Right forelimb (tissue), 1 donor: ENCODE measurements at regions not wholly inside any gene's neighbourhood (a gene's known extent, or its start where the extent isn't known, plus 50 kb on each side); places are given as distances from the start of the nearest gene placed in this dataset.
"Not testable (repeated sequence)": the region's sequence is repeated elsewhere in the genome, so short reads cannot be mapped to it uniquely, and the experiment has no call there.

Experiments
- DNase-seq: peaks from one replicate; pipeline ENCODE4 v3.0.0-alpha.2; 2018

GRCh38 chr4:141541851-141542250, 94.5 kb upstream of the IL15 start:
- DNase-seq = no peak

DNA sequence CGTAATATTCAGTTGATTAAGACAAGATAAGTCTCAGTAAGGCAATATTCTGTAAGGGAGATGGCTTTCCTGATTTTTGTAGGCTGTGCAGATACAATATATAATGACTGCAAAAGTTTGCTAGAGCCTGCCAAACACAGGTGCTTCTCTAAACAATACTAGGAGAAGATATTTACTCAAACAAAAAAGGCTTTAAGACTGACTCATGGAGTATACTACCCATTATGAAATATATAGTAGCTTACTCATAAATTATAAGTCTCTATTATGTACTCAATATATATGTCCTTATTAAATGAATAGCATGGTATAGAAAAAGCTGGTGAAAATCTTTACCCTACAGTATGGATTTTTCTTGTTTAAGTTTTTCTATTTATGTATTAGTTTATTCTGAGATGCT, 93.2 kb upstream of the IL15 start:
- DNase-seq = no peak

- no peak for DNase-seq
These were observed 92.7 kb upstream of the IL15 start for GRCh38 chr4:141543706-141544105.

GRCh38 chr4:141548791-141549190, 87.6 kb upstream of the IL15 start:
- no peak for DNase-seq

- DNase-seq = no peak
These were observed 76.3 kb upstream of the IL15 start for GRCh38 chr4:141560056-141560455.

GRCh38 chr4:141562649-141563048, 73.7 kb upstream of the IL15 start:
- DNase-seq = no peak

GRCh38 chr4:141563723-141564122, 72.7 kb upstream of the IL15 start:
- DNase-seq = no peak

DNA sequence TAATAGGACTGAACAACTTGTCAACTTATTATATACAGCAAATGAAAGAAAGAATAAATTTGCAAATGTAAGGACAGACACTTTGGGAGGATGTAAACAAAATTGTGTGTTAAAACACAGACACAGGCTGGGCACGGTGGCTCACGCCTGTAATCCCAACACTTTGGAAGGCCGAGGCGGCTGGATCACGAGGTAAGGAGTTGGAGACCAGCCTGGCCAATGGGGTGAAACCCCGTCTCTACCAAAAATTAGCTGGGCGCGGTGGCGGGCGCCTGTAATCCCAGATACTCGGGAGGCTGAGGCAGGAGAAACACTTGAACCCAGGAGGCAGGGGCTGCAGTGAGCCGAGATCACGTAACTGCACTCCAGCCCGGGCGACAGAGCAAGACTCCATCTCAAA, 71.4 kb upstream of the IL15 start:
- not testable (repeated sequence) for DNase-seq

GRCh38 chr4:141565379-141566089, 70.8 kb upstream of the IL15 start:
- DNase-seq = no peak

DNA sequence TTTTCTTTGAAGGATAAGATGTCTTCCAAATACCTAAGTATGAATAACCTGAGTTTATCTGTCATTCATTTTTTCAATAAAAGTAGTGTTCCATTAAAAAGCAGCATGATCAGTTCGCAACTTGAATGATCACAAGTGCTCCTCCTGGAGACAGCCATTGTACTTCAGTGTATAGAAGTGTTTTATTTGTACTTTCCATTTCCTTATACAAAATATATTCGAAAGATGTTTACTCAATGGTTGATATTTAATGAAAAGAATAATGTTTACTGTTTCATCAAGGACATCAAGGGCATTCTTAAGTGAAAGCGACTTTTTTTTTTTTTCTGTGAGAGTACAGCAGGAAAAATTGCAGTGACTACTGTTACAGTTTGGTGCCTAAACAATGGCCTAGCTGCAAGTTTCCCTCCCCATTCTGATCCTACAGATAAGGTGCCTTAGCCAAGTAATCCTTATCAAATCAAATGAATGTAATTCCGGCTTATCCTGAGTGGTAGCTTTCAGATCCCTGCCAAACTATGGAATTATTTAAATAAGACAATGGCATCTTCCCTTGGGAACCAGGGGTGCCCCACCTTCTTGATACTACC, 69.0 kb upstream of the IL15 start:
- no peak for DNase-seq

DNA sequence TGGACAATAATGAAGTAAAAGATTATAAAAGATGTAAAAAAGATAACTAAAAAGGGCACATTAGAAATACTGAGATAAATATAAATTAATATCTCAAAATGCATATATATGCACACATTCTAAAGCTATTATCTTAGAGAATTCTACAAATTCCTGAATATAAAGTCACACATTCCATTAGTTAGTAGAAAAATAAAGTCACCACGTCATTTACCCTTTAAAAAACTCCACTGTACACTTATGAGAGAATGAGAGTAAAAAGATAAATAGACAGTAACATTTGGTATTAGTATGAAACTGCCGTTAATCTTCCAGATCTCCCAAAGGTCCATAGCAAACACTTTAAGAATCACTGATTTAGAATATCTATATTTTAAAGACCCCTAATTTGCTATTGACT, 67.2 kb upstream of the IL15 start:
- DNase-seq = no peak

- no peak for DNase-seq
These were observed 66.1 kb upstream of the IL15 start for GRCh38 chr4:141570290-141570689.

GRCh38 chr4:141571362-141571761, 65.0 kb upstream of the IL15 start:
- DNase-seq = no peak

DNA sequence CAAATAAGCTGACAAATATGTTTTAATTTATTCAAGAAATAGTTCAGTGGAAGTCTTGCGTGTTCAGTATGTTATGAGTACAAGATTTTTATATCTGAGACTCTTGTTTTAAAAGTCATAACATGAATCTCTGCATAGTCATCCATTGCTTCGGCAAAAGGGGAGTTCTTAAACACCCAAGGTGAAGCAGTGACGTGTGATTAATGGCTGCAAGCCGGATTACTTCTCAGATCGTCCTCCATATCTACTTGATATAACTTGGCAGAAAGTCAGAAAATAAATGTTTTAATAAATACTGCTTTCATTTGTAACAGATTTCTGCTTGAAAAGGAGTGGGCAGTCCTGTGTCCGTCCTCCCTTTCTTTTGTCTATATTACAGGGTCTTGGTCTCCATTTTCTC, 64.6 kb upstream of the IL15 start:
- DNase-seq = no peak

DNA sequence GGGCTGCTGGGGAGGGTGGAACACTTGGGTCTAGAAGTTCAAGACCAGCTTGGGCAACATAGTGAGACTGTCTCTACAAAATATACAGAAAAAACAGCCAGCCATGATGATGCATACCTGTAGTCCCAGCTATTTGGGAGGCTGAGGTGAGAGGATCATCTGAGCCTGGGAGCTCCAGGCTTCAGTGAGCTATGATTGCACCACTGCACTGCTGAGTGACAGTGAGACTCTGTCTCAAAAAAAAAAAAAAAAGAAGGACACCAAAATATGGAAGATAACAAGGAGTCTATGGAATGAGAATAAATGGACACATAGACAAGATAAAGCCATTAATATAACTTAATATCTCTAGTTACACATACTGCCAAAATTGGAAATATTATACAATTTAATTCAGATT, 62.7 kb upstream of the IL15 start:
- no peak for DNase-seq

DNA sequence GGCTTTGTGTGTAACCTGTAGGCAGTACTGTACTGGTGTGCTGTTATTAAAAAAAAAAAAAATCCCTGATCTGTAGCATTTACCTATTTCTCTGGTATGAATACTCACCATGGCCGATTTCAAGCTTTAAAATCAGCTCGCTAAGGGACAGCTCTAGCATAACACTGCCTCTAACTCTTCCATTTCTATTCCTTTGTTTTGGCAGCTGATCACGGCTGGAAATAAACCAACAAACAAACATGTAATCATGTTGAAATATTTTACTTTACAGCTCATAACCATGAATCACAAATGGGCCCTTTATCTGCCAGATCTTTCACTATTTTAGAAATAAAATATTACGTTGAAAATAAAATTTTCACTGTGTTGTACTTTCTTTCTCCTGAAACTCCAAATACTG, 60.5 kb upstream of the IL15 start:
- no peak for DNase-seq

DNA sequence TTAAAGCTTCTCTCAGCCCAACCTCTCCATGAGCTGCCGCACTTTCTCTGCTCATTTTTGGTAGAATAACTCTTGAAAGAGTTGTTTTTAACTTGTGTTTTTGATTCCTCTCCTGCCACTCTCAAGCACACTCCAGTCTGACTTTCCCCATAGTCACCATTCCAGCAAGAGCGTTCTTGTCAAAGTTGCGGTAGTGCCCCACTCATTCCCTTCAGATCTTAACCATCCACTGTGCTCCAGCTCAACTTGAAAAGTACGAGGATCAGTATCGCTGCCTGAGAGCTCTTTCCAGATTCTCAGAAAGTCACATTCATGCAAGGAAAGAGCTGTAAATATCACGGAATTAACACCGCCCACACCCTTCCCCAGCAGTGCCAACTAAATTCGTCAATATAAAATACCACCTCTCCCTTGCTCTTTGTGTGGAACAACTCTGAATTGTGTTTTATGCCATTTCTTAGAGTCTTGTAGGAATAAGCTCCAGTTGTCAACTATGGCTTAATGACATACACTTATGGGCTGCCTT, 59.7 kb upstream of the IL15 start:
- no peak for DNase-seq

DNA sequence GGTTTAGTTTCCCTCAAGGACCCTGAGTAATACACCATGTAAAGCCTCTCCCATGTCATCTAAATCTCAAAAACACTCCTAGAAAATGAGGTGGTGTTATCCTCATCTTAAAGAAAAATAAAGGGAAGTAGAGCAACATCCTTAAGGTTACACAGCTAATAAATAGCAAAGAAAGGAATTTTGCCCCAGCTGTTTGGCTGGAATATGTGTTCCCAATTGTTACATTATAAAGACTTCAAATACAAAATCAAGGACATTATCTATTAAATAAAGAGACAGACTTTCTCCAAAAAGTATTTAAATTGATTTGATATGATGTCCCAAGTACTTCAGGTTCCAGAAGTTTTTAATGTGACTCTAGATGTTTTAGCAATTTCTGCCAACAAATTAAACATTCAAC, 57.9 kb upstream of the IL15 start:
- DNase-seq = no peak

- no peak for DNase-seq
These were observed 55.9 kb upstream of the IL15 start for GRCh38 chr4:141580523-141580922.
